Upper lobe of left lung (tissue), 6 donors: ENCODE measurements at regions not wholly inside any gene's neighbourhood (a gene's known extent, or its start where the extent isn't known, plus 50 kb on each side); places are given as distances from the start of the nearest gene placed in this dataset.
A peak's percentile ranks its signal among the peaks of the same experiment; 100 is the strongest.

Experiments
- ATAC-seq, 2 donors: fragments of 200-7000 bp; cut with Tn5 transposase; one replicate each; pipeline ENCODE4 v1.9.1; 2022; ENCODE audit warnings: mild to moderate bottlenecking in 2 of 2, moderate library complexity in 2 of 2; ENCODE audit not compliant: low FRiP score in 2 of 2
- DNase-seq, 2 donors: peaks; one replicate each; pipeline ENCODE4 v3.0.0-alpha.2; 2019 to 2020
- H3K27ac ChIP-seq, 4 donors: fragments of 200-600 bp; sonication (generic); one replicate each; pipeline ENCODE4 v1.5.1; 2016 to 2019
- H3K27me3 ChIP-seq, 4 donors: fragments of 200-600 bp; sonication (generic); one replicate each; pipeline ENCODE4 v1.5.1; 2017 to 2019
- H3K36me3 ChIP-seq, 4 donors: fragments of 200-600 bp; sonication (generic); one replicate each; pipeline ENCODE4 v1.5.1; 2016 to 2019
- H3K4me1 ChIP-seq, 4 donors: fragments of 200-600 bp; sonication (generic); one replicate each; pipeline ENCODE4 v1.5.1; 2018 to 2019
- H3K4me3 ChIP-seq, 4 donors: fragments of 200-600 bp; sonication (generic); one replicate each; pipeline ENCODE4 v1.5.1; 2017 to 2019; ENCODE audit warnings: mild to moderate bottlenecking in 2 of 4, moderate library complexity in 1 of 4
- H3K9me3 ChIP-seq, 4 donors: fragments of 200-600 bp; sonication (generic); one replicate each; pipeline ENCODE4 v1.5.1; 2018 to 2019
- EP300 ChIP-seq, 4 donors: sonication (generic); formaldehyde crosslinking; IDR thresholded peaks; one replicate each; pipeline ENCODE4 v1.5.1; 2017; ENCODE audit warnings: antibody characterized with exemption in 4 of 4, control low read depth in 2 of 4
- POLR2A ChIP-seq, 4 donors: fragments of 450-650 bp; IDR thresholded peaks; one replicate each; pipeline ENCODE4 v1.5.1; 2016 to 2017; ENCODE audit warnings: antibody characterized with exemption in 4 of 4, mild to moderate bottlenecking in 2 of 4
- POLR2AphosphoS5 ChIP-seq, 2 donors: sonication (generic); formaldehyde crosslinking; IDR thresholded peaks; one replicate each; pipeline ENCODE4 v1.5.1; 2017; ENCODE audit warnings: antibody characterized with exemption in 2 of 2
- WGBS, 2 donors: methylation state at CpG; one replicate each; pipeline ENCODE4 v1.1.5; 2017 to 2018; 5-methylcytosine and 5-hydroxymethylcytosine counted together
- TF ChIP-seq, protein P1 (sequence below), 6 experiments: fragments of 450-650 bp in 4 of 6; fragments of 200-600 bp in 2 of 6; sonication (generic) in 2 of 6; IDR thresholded peaks; one replicate each; pipeline ENCODE4 v1.5.1; 2016 to 2019; ENCODE audit warnings: antibody characterized with exemption in 6 of 6
- donor health status: DM: no; HTN: no; CAD: no; lungs with moderate emphysema.
- donor health status: DM: no; HTN: yes; CAD: no; lungs with severe emphysema.

DNA sequence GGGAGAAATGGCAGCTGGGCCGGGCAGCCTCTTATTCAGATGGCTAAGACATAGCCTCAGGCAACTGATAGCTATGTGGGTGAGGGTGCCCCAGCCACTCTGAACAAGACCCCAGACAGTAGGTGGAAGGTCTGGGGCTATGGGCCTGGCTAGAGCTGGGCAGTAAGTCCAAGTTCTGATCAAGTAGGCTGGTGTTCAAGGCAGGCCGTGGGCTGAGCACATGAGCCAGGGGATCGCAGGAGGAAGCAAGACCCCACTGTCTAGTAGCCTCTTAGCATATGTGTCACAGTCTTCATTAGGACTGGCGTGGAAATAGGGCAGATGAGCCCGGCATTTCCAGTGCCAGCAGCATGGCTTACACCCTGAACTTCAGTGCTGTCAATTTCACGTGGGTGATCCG lies 192.1 kb downstream of the ADAMTS15 start:
- Histone ChIP-seq H3K9me3 (no peaks in the 10 kb centered on the region), H3K27me3 (no peaks in the 10 kb centered on the region), H3K4me3 (no peak overlapping the region), H3K27ac (no peak overlapping the region), H3K36me3 (no peaks in the 10 kb centered on the region), H3K4me1 (peaks cover 10 to 21% (median 14%) of the 10 kb centered on the region in 4 donors)
- ATAC-seq, result peak in 1 of 2 donors; percentile 64
- TF ChIP-seq POLR2AphosphoS5 (IDR thresholded peaks at IDR 0.05) (no peak), EP300 (IDR thresholded peaks at IDR 0.05) (no peak), POLR2A (IDR thresholded peaks at IDR 0.05) (no peak)
- TF ChIP-seq, protein P1, sequence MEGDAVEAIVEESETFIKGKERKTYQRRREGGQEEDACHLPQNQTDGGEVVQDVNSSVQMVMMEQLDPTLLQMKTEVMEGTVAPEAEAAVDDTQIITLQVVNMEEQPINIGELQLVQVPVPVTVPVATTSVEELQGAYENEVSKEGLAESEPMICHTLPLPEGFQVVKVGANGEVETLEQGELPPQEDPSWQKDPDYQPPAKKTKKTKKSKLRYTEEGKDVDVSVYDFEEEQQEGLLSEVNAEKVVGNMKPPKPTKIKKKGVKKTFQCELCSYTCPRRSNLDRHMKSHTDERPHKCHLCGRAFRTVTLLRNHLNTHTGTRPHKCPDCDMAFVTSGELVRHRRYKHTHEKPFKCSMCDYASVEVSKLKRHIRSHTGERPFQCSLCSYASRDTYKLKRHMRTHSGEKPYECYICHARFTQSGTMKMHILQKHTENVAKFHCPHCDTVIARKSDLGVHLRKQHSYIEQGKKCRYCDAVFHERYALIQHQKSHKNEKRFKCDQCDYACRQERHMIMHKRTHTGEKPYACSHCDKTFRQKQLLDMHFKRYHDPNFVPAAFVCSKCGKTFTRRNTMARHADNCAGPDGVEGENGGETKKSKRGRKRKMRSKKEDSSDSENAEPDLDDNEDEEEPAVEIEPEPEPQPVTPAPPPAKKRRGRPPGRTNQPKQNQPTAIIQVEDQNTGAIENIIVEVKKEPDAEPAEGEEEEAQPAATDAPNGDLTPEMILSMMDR (IDR thresholded peaks at IDR 0.05), result no peak
- DNase-seq, result no peak
- WGBS, 2 donors, result 80 to 92% methylated on average over 4 to 7 of the region's 7 CpGs

DNA sequence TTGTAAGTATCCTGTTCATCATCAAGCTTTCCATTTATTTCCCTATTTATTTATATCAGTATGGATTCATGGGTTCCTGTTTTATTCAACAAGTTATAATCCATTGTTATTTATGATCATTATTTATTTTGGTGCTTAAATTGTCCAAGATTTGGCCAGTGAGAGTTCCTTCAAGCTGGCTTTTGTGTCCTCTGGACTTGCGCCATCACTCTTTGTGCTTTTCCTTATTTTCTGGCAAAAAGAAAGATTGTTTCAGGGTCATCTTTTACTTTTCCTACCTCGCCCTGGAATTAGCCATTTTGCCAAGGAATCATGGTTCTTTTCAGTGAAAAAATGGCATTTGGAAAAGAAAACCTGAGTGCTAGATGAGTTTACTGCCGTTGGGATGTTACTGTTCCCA lies 193.4 kb downstream of the ADAMTS15 start:
- ATAC-seq (no peak), DNase-seq (no peak)
- TF ChIP-seq EP300 (IDR thresholded peaks at IDR 0.05) (no peak), POLR2AphosphoS5 (IDR thresholded peaks at IDR 0.05) (no peak), POLR2A (IDR thresholded peaks at IDR 0.05) (no peak)
- TF ChIP-seq, protein P1 (IDR thresholded peaks at IDR 0.05), result no peak
- Histone ChIP-seq H3K4me3 (no peak overlapping the region), H3K27ac (no peak overlapping the region), H3K4me1 (peaks cover 7 to 21% (median 11%) of the 10 kb centered on the region in 4 donors), H3K27me3 (no peaks in the 10 kb centered on the region), H3K9me3 (no peaks in the 10 kb centered on the region), H3K36me3 (no peaks in the 10 kb centered on the region)
- WGBS, 2 donors, result 82 to 89% methylated on average over 3 of the region's 3 CpGs

DNA sequence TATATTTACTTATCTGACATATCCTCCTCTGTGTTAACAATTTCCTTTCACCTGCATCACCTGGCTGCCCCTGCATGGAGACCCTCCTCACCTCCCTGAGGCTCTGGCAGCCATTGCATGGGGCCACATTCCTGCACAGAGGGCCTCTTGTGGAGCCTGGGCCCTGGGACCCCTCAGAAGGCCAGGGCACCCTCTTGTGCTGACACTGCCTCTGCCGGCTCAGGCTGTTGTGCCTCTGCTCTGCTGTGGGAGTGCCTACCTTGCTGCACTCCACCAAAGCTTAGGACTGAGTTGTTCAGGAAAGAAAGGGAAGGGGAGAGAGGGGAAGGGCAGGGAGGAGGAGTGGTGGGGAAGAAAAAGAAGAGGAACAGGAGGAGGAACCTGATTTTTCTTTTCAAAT lies 194.5 kb downstream of the ADAMTS15 start:
- Histone ChIP-seq H3K36me3 (no peaks in the 10 kb centered on the region), H3K4me1 (peaks cover 4 to 18% (median 7%) of the 10 kb centered on the region in 4 donors), H3K27ac (no peak overlapping the region), H3K4me3 (no peak overlapping the region), H3K27me3 (no peaks in the 10 kb centered on the region), H3K9me3 (no peaks in the 10 kb centered on the region)
- 31 to 93% methylated on average over 1 of the region's 1 CpG for WGBS, 2 donors
- ATAC-seq, result no peak
- no peak for TF ChIP-seq POLR2A (IDR thresholded peaks at IDR 0.05)
- TF ChIP-seq, protein P1 (IDR thresholded peaks at IDR 0.05), result no peak
- TF ChIP-seq POLR2AphosphoS5 (IDR thresholded peaks at IDR 0.05), result no peak
- no peak for TF ChIP-seq EP300 (IDR thresholded peaks at IDR 0.05)
- DNase-seq, result no peak

DNA sequence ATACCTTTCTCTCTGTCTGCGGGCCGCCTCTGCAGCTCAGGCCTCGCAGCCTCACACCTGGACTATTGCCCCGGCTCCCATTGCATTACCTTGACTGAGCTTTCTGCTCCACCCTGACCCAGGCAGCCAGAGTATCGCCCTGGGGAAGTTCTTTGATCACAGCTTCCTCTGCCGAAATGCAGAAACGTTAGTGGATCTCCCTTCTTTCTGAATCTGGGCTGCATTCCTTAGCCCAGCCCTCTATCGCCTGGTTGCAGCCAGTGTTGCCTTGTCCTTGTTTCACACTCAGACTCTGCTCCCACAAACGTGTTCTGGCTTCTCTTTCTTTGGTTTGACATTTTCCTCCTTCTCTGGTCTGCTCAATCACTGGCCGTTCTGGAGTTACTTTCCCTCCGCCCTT lies 195.7 kb downstream of the ADAMTS15 start:
- no peaks in the 10 kb centered on the region for H3K9me3 ChIP-seq
- H3K36me3 ChIP-seq, result no peaks in the 10 kb centered on the region
- H3K27me3 ChIP-seq, result no peaks in the 10 kb centered on the region
- H3K27ac ChIP-seq, result no peak overlapping the region
- no peak for DNase-seq
- no peak overlapping the region for H3K4me3 ChIP-seq
- TF ChIP-seq EP300 (IDR thresholded peaks at IDR 0.05) (no peak), POLR2AphosphoS5 (IDR thresholded peaks at IDR 0.05) (no peak), POLR2A (IDR thresholded peaks at IDR 0.05) (no peak)
- TF ChIP-seq, protein P1 (IDR thresholded peaks at IDR 0.05), result no peak
- H3K4me1 ChIP-seq, result peaks cover 0 to 13% (median 4%) of the 10 kb centered on the region in 4 donors
- no peak for ATAC-seq
- 57 to 63% methylated on average over 11 of the region's 11 CpGs for WGBS, 2 donors

DNA sequence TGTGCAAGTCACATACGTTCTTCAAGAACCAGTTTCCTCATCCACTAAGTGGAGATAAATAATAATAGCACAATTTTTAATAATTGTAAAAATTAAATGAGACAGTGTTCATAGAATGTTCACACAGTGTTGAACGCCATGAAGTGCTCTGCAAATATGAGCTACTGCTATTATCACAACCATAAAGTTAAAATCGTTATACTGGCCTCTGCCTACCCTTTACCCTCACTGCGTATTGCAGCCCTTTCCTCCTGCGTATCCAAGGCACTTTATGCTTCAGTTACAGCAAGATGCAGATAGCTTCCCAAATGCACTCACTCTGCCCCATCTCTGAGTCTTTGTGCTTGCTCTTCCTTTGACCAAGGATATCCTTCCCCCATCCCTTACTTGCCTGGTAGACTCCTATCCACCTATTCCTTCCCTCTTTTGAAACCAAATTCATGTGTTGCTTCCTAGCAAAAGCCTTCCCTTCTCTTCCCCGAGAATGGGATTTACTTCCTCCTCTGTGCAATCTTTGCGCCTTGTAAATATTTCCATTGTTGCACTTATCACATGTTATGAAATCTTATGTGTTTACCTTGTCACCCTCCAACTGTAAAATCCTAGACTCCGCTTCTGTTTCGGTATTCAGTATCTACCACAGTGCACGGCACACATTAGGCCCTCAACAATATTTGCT lies 196.9 kb downstream of the ADAMTS15 start:
- Histone ChIP-seq H3K36me3 (no peaks in the 10 kb centered on the region), H3K27me3 (no peaks in the 10 kb centered on the region), H3K4me1 (peaks cover 0 to 25% (median 4%) of the 10 kb centered on the region in 4 donors), H3K4me3 (no peak overlapping the region), H3K27ac (peak overlapping the region in 1 of 4 donors; percentile 57), H3K9me3 (no peaks in the 10 kb centered on the region)
- whole genome bisulfite sequencing, 2 donors, result 68 to 76% methylated on average over 10 of the region's 10 CpGs
- no peak for ATAC-seq
- TF ChIP-seq EP300 (IDR thresholded peaks at IDR 0.05), result peak in 2 of 4 donors; percentile 7 to 54
- no peak for TF ChIP-seq POLR2A (IDR thresholded peaks at IDR 0.05)
- DNase-seq, result no peak
